GM12878 (cell line): ENCODE measurements at regions not wholly inside any gene's neighbourhood (a gene's known extent, or its start where the extent isn't known, plus 50 kb on each side); places are given as distances from the start of the nearest gene placed in this dataset.

ENCODE experiments used
- ATF7 ChIP-seq: fragments of 450-650 bp; IDR thresholded peaks from 2 replicates; pipeline ENCODE4 v1.6.1; 2016; ENCODE audit warnings: low read depth, mild to moderate bottlenecking
- BRCA1 ChIP-seq: IDR thresholded peaks from 2 replicates; pipeline ENCODE4 v1.6.1; 2011; ENCODE audit warnings: low read depth, low read length, improper control_type of control experiment
- CTCF ChIP-seq, 3 experiments: IDR thresholded peaks in 2 of 3; conservative IDR thresholded peaks in 1 of 3; 2 replicates each; pipeline ENCODE4 v1.5.1; 2011; ENCODE audit warnings: low read depth in 3 of 3, low read length in 3 of 3, mild to moderate bottlenecking in 3 of 3, control low read depth in 2 of 3, moderate library complexity in 2 of 3, inconsistent platforms in 1 of 3, mixed read lengths in 1 of 3; ENCODE audit not compliant: control insufficient read depth in 2 of 3, insufficient read depth in 1 of 3; ENCODE audit errors: extremely low read depth in 1 of 3
- CUX1 ChIP-seq: IDR thresholded peaks from 2 replicates; pipeline ENCODE4 v1.6.1; 2012; ENCODE audit warnings: improper control_type of control experiment, low read depth, low read length; ENCODE audit not compliant: insufficient replicate concordance
- EZH2 ChIP-seq: IDR thresholded peaks from 2 replicates; pipeline ENCODE4 v1.6.1; 2012; ENCODE audit warnings: low read depth, mild to moderate bottlenecking, control low read depth, inconsistent platforms, low read length, borderline replicate concordance; ENCODE audit not compliant: control insufficient read depth
- FOS ChIP-seq: IDR thresholded peaks from 3 replicates; pipeline ENCODE4 v1.6.1; 2011; ENCODE audit warnings: borderline replicate concordance; ENCODE audit not compliant: insufficient read length; ENCODE audit errors: extremely low read depth
- MAX ChIP-seq: IDR thresholded peaks from 2 replicates; pipeline ENCODE4 v1.6.1; 2012; ENCODE audit warnings: low read depth, low read length, improper control_type of control experiment
- NKRF ChIP-seq: fragments of 450-650 bp; conservative IDR thresholded peaks from 2 replicates; pipeline ENCODE4 v1.6.1; 2017; ENCODE audit warnings: mild to moderate bottlenecking, moderate library complexity
- POLR2AphosphoS5 ChIP-seq: IDR thresholded peaks from 2 replicates; pipeline ENCODE4 v1.6.1; 2011; ENCODE audit warnings: mild to moderate bottlenecking, low read length, inconsistent platforms
- RCOR1 ChIP-seq: conservative IDR thresholded peaks from 2 replicates; pipeline ENCODE4 v1.6.1; 2012; ENCODE audit warnings: low read depth, low read length, improper control_type of control experiment
- STAT1 ChIP-seq: fragments of 450-650 bp; conservative IDR thresholded peaks from 2 replicates; pipeline ENCODE4 v1.6.1; 2014; ENCODE audit warnings: antibody characterized with exemption, mild to moderate bottlenecking
- TAF1 ChIP-seq: IDR thresholded peaks from 2 replicates; pipeline ENCODE4 v1.6.1; 2011; ENCODE audit warnings: mild to moderate bottlenecking, low read depth, low read length, borderline replicate concordance
- ZZZ3 ChIP-seq: IDR thresholded peaks from 2 replicates; pipeline ENCODE4 v1.6.1; 2011; ENCODE audit warnings: low read depth; ENCODE audit not compliant: control insufficient read depth, insufficient read length

GRCh38 chr18:42159146-42159545 lies 204.1 kb downstream of the PIK3C3 start:
- TF ChIP-seq POLR2AphosphoS5 (no peak), MAX (no peak), BRCA1 (no peak), FOS (no peak), TAF1 (no peak), CTCF (IDR thresholded peaks at IDR 0.05 in 2 of 3, conservative IDR thresholded peaks at IDR 0.05 in 1 of 3; ENCODE audit: control insufficient read depth in 2 of 3, extremely low read depth in 1 of 3, insufficient read depth in 1 of 3, low read depth in 3 of 3, low read length in 3 of 3) (no peak), CUX1 (no peak), ATF7 (no peak), NKRF (no peak), EZH2 (no peak), RCOR1 (no peak), STAT1 (no peak), ZZZ3 (no peak)
